ENCODE measurements at regions not wholly inside any gene's neighbourhood (a gene's known extent, or its start where the extent isn't known, plus 50 kb on each side); places are given as distances from the start of the nearest gene placed in this dataset.
"Not testable (repeated sequence)": the region's sequence is repeated elsewhere in the genome, so short reads cannot be mapped to it uniquely, and the experiment has no call there.

- DNase-seq = no peak
These were observed 161.3 kb upstream of the CBLB start for GRCh38 chr3:106029954-106030626.

GRCh38 chr3:106030627-106030963 is 161.8 kb upstream of the CBLB start:
- no peak for DNase-seq

GRCh38 chr3:106032479-106032878 is 163.7 kb upstream of the CBLB start:
- no peak for DNase-seq

GRCh38 chr3:106033654-106034053 is 164.8 kb upstream of the CBLB start:
- DNase-seq = no peak

GRCh38 chr3:106034313-106034712 is 165.5 kb upstream of the CBLB start:
- DNase-seq = no peak

- DNase-seq = no peak
These were observed 166.8 kb upstream of the CBLB start for GRCh38 chr3:106035619-106036018.

- no peak for DNase-seq
These were observed 167.9 kb upstream of the CBLB start for GRCh38 chr3:106036696-106037095.

GRCh38 chr3:106047221-106047620 is 178.4 kb upstream of the CBLB start:
- DNase-seq = no peak

- no peak for DNase-seq
These were observed 180.2 kb upstream of the CBLB start for GRCh38 chr3:106048946-106049481.

- DNase-seq = no peak
These were observed 181.0 kb upstream of the CBLB start for GRCh38 chr3:106049821-106050220.

- DNase-seq = no peak
These were observed 188.1 kb upstream of the CBLB start for GRCh38 chr3:106056931-106057330.

- DNase-seq = no peak
These were observed 189.7 kb upstream of the CBLB start for GRCh38 chr3:106058475-106058874.

- no peak for DNase-seq
These were observed 191.2 kb upstream of the CBLB start for GRCh38 chr3:106059953-106060517.

GRCh38 chr3:106063909-106064308 is 195.1 kb upstream of the CBLB start:
- no peak for DNase-seq

- DNase-seq = no peak
These were observed 197.0 kb upstream of the CBLB start for GRCh38 chr3:106065831-106066230.

GRCh38 chr3:106067711-106068110 is 198.9 kb upstream of the CBLB start:
- DNase-seq = no peak

GRCh38 chr3:106068381-106068780 is 199.6 kb upstream of the CBLB start:
- DNase-seq = no peak

GRCh38 chr3:106068795-106069194 is 200.0 kb upstream of the CBLB start:
- no peak for DNase-seq

GRCh38 chr3:106070187-106070586 is 201.4 kb upstream of the CBLB start:
- no peak for DNase-seq

- no peak for DNase-seq
These were observed 202.5 kb upstream of the CBLB start for GRCh38 chr3:106071306-106071705.

GRCh38 chr3:106072596-106072995 is 203.8 kb upstream of the CBLB start:
- not testable (repeated sequence) for DNase-seq

- not testable (repeated sequence) for DNase-seq
These were observed 205.0 kb upstream of the CBLB start for GRCh38 chr3:106073806-106074205.

GRCh38 chr3:106075731-106076130 is 206.9 kb upstream of the CBLB start:
- not testable (repeated sequence) for DNase-seq

GRCh38 chr3:106078635-106079034 is 209.8 kb upstream of the CBLB start:
- no peak for DNase-seq

GRCh38 chr3:106082616-106083015 is 213.8 kb upstream of the CBLB start:
- no peak for DNase-seq
